ENCODE measurements at regions not wholly inside any gene's neighbourhood (a gene's known extent, or its start where the extent isn't known, plus 50 kb on each side); places are given as distances from the start of the nearest gene placed in this dataset.

DNA sequence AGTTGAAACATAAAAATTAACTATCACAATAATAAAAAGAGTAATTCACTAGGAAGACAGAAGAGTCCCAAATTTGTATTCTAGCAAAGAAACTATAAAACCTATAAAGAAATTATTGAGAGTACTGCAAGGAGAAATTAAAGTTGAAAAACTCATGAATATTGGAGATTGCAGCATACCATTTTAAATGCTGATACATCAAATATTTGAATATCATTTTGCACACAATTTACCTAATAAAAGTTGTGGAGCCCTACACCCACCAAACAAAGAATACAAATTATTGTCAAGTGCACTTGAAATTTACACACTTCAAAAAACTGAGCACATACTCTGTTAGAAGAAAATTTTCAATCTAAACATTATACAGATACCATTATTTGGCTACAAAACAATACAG is 531.6 kb upstream of the SMIM21 start:
- Histone ChIP-seq H3K4me1 (ENCODE audit: control insufficient read depth in 5 of 5, insufficient read depth in 5 of 5, low read length in 5 of 5) (no peaks in the 10 kb centered on the region), H3K27me3 (ENCODE audit: control insufficient read depth in 5 of 5, insufficient read depth in 4 of 5, low read length in 5 of 5) (no peaks in the 10 kb centered on the region), H3K27ac (ENCODE audit: low read depth, low read length) (no peak overlapping the region), H3K36me3 (ENCODE audit: control insufficient read depth in 5 of 5, insufficient read depth in 5 of 5, low read length in 5 of 5) (no peaks in the 10 kb centered on the region), H3K4me3 (ENCODE audit: low read depth in 1 of 5, low read length in 5 of 5) (no peak overlapping the region), H3K9me3 (ENCODE audit: control insufficient read depth in 5 of 5, low read length in 5 of 5) (peaks cover 0 to 10% (median 3%) of the 10 kb centered on the region in 5 donors), H3K9ac (ENCODE audit: low read length in 5 of 5) (no peak overlapping the region)

DNA sequence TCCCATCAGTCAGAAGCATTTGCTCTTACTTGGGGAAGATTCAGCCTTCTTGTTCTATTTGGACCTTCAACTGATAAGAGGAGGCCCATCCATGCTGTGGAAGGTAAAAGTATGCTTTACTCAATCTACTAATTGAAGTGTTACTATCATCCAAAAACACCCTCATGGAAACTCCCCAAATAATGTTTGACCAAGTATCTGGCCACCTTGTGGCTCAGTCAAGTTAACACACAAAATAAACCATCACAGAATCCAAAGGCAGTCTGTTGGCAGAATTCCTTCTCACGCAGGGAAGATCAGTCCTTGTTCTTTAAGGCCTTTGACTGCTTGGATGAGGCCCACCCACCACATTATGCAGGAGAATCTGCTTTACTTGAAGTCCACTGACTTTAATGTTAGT is 531.2 kb upstream of the SMIM21 start:
- Histone ChIP-seq H3K27me3 (ENCODE audit: control insufficient read depth in 5 of 5, insufficient read depth in 4 of 5, low read length in 5 of 5) (no peaks in the 10 kb centered on the region), H3K4me1 (ENCODE audit: control insufficient read depth in 5 of 5, insufficient read depth in 5 of 5, low read length in 5 of 5) (no peaks in the 10 kb centered on the region), H3K36me3 (ENCODE audit: control insufficient read depth in 5 of 5, insufficient read depth in 5 of 5, low read length in 5 of 5) (no peaks in the 10 kb centered on the region), H3K9me3 (ENCODE audit: control insufficient read depth in 5 of 5, low read length in 5 of 5) (peaks cover 0 to 10% (median 3%) of the 10 kb centered on the region in 5 donors), H3K4me3 (ENCODE audit: low read depth in 1 of 5, low read length in 5 of 5) (no peak overlapping the region), H3K27ac (ENCODE audit: low read depth, low read length) (no peak overlapping the region), H3K9ac (ENCODE audit: low read length in 5 of 5) (no peak overlapping the region)

DNA sequence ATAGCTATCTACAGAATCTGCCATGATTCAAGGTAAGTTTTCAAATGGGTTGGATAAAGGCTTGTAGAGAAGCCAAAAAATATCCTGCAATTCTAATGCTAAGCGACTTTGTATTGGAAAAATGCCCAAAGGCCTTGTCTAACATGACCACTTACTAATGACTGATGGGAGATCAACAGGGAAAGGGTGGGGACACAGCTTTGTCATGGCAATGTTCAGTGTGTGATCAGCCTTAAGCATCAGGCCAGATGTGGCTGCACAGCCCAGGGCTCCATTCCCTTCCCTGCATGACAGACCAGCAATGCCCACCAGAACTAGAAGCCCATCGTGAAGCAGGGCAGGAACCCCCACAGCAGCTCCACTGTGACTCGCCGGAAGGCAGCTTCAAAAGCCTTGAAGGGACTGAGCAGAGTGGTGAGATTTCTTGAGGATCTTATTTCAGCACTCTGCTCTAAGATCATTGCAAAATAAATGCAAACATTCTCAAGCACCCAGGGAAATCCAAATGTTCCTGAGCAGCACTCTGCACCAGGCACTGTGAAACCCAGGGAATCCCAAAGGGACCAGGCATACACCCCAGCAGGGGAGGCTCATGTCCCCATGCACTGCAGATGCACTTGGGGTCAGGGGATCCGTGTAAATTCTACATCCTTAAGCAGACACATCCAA is 517.9 kb upstream of the SMIM21 start:
- no peak overlapping the region for H3K4me3 ChIP-seq (ENCODE audit: low read depth in 1 of 5, low read length in 5 of 5)
- H3K9me3 ChIP-seq (ENCODE audit: control insufficient read depth in 5 of 5, low read length in 5 of 5), result peaks cover 0 to 16% (median 10%) of the 10 kb centered on the region in 5 donors
- H3K27me3 ChIP-seq (ENCODE audit: control insufficient read depth in 5 of 5, insufficient read depth in 4 of 5, low read length in 5 of 5), result no peaks in the 10 kb centered on the region
- no peak overlapping the region for H3K27ac ChIP-seq (ENCODE audit: low read depth, low read length)
- H3K4me1 ChIP-seq (ENCODE audit: control insufficient read depth in 5 of 5, insufficient read depth in 5 of 5, low read length in 5 of 5), result no peaks in the 10 kb centered on the region
- no peak overlapping the region for H3K9ac ChIP-seq (ENCODE audit: low read length in 5 of 5)
- no peaks in the 10 kb centered on the region for H3K36me3 ChIP-seq (ENCODE audit: control insufficient read depth in 5 of 5, insufficient read depth in 5 of 5, low read length in 5 of 5)

- no peaks in the 10 kb centered on the region for H3K36me3 ChIP-seq (ENCODE audit: control insufficient read depth in 5 of 5, insufficient read depth in 5 of 5, low read length in 5 of 5)
- no peak overlapping the region for H3K9ac ChIP-seq (ENCODE audit: low read length in 5 of 5)
- peaks cover 0 to 3% (median 0%) of the 10 kb centered on the region in 5 donors for H3K9me3 ChIP-seq (ENCODE audit: control insufficient read depth in 5 of 5, low read length in 5 of 5)
- no peaks in the 10 kb centered on the region for H3K4me1 ChIP-seq (ENCODE audit: control insufficient read depth in 5 of 5, insufficient read depth in 5 of 5, low read length in 5 of 5)
- no peaks in the 10 kb centered on the region for H3K27me3 ChIP-seq (ENCODE audit: control insufficient read depth in 5 of 5, insufficient read depth in 4 of 5, low read length in 5 of 5)
- H3K27ac ChIP-seq (ENCODE audit: low read depth, low read length), result no peak overlapping the region
- H3K4me3 ChIP-seq (ENCODE audit: low read depth in 1 of 5, low read length in 5 of 5), result no peak overlapping the region
Measured at GRCh38 chr18:75937306-75937705, 509.8 kb upstream of the SMIM21 start.

GRCh38 chr18:75936862-75937261 is 509.4 kb upstream of the SMIM21 start:
- Histone ChIP-seq H3K27ac (ENCODE audit: low read depth, low read length) (no peak overlapping the region), H3K4me1 (ENCODE audit: control insufficient read depth in 5 of 5, insufficient read depth in 5 of 5, low read length in 5 of 5) (no peaks in the 10 kb centered on the region)

DNA sequence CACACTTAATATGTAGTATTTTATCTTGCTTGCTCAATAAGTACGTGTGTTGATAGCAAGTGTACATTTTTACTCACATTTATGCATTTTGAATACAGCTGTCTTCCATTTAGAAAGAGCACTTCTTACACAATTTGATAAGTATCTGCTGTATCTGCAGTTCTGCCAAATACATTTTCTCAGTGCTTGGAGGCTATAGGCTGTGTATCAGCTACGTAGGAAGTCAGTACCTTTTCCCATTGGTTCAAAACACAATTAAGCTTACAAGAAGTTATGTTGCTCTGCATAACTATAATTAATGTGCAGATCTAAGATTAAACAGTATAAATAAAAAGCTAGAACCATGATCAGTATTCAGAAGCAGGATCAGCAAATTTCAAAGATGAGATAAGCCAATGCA is 503.6 kb upstream of the SMIM21 start:
- Histone ChIP-seq H3K9ac (ENCODE audit: low read length in 5 of 5) (no peak overlapping the region), H3K36me3 (ENCODE audit: control insufficient read depth in 5 of 5, insufficient read depth in 5 of 5, low read length in 5 of 5) (no peaks in the 10 kb centered on the region), H3K27ac (ENCODE audit: low read depth, low read length) (no peak overlapping the region), H3K9me3 (ENCODE audit: control insufficient read depth in 5 of 5, low read length in 5 of 5) (no peaks in the 10 kb centered on the region), H3K4me1 (ENCODE audit: control insufficient read depth in 5 of 5, insufficient read depth in 5 of 5, low read length in 5 of 5) (no peaks in the 10 kb centered on the region), H3K27me3 (ENCODE audit: control insufficient read depth in 5 of 5, insufficient read depth in 4 of 5, low read length in 5 of 5) (no peaks in the 10 kb centered on the region), H3K4me3 (ENCODE audit: low read depth in 1 of 5, low read length in 5 of 5) (no peak overlapping the region)

More at GRCh38 chr18:75936862-75937261, 509.4 kb upstream of the SMIM21 start:
- H3K36me3 ChIP-seq (ENCODE audit: control insufficient read depth in 5 of 5, insufficient read depth in 5 of 5, low read length in 5 of 5), result no peaks in the 10 kb centered on the region
- H3K9ac ChIP-seq (ENCODE audit: low read length in 5 of 5), result no peak overlapping the region
- H3K27me3 ChIP-seq (ENCODE audit: control insufficient read depth in 5 of 5, insufficient read depth in 4 of 5, low read length in 5 of 5), result no peaks in the 10 kb centered on the region
- H3K9me3 ChIP-seq (ENCODE audit: control insufficient read depth in 5 of 5, low read length in 5 of 5), result peaks cover 0 to 3% (median 0%) of the 10 kb centered on the region in 5 donors
- no peak overlapping the region for H3K4me3 ChIP-seq (ENCODE audit: low read depth in 1 of 5, low read length in 5 of 5)

DNA sequence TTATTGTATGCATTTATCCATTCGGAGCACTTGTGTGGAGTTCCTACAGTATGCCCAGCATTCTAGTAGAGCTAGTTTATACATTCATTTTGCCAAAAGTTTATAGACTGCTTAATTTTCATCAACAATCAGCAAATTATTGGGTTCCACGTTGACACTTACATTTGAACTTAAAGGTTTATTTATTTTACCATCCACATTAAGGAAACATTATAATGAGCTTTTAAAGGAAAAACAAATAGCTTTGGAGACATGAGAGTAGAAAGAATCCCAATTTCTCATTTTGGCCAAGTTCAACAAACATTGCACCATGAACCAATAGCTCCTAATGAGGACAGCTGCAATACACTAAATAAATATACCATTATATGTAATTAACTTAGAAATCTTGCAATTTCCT is 501.2 kb upstream of the SMIM21 start:
- Histone ChIP-seq H3K4me1 (ENCODE audit: control insufficient read depth in 5 of 5, insufficient read depth in 5 of 5, low read length in 5 of 5) (no peaks in the 10 kb centered on the region), H3K9ac (ENCODE audit: low read length in 5 of 5) (no peak overlapping the region), H3K27ac (ENCODE audit: low read depth, low read length) (no peak overlapping the region), H3K27me3 (ENCODE audit: control insufficient read depth in 5 of 5, insufficient read depth in 4 of 5, low read length in 5 of 5) (no peaks in the 10 kb centered on the region), H3K36me3 (ENCODE audit: control insufficient read depth in 5 of 5, insufficient read depth in 5 of 5, low read length in 5 of 5) (no peaks in the 10 kb centered on the region), H3K4me3 (ENCODE audit: low read depth in 1 of 5, low read length in 5 of 5) (no peak overlapping the region), H3K9me3 (ENCODE audit: control insufficient read depth in 5 of 5, low read length in 5 of 5) (no peaks in the 10 kb centered on the region)

DNA sequence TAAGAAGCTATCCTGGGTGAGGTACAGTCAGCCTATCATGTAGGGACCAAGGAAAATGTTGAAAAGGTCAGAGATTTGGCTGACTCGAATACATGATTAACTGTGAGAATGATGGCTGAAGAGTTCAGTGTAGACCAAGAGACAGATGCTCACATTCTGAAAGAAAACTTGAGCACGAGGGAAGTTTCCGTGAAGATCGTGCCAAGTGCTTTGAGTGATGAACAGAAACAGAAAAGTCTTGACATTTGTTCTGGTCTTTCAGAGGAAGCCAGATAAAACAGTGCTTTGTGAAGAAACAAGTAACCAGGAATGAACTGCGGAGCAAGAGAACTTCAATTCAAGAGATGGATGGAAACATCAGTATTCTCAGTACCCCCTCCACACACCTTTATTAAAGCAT is 500.3 kb upstream of the SMIM21 start:
- no peak overlapping the region for H3K9ac ChIP-seq (ENCODE audit: low read length in 5 of 5)
- no peaks in the 10 kb centered on the region for H3K27me3 ChIP-seq (ENCODE audit: control insufficient read depth in 5 of 5, insufficient read depth in 4 of 5, low read length in 5 of 5)
- H3K9me3 ChIP-seq (ENCODE audit: control insufficient read depth in 5 of 5, low read length in 5 of 5), result no peaks in the 10 kb centered on the region
- no peaks in the 10 kb centered on the region for H3K36me3 ChIP-seq (ENCODE audit: control insufficient read depth in 5 of 5, insufficient read depth in 5 of 5, low read length in 5 of 5)
- H3K4me1 ChIP-seq (ENCODE audit: control insufficient read depth in 5 of 5, insufficient read depth in 5 of 5, low read length in 5 of 5), result peaks cover 0 to 5% (median 0%) of the 10 kb centered on the region in 5 donors
- no peak overlapping the region for H3K4me3 ChIP-seq (ENCODE audit: low read depth in 1 of 5, low read length in 5 of 5)
- H3K27ac ChIP-seq (ENCODE audit: low read depth, low read length), result no peak overlapping the region

DNA sequence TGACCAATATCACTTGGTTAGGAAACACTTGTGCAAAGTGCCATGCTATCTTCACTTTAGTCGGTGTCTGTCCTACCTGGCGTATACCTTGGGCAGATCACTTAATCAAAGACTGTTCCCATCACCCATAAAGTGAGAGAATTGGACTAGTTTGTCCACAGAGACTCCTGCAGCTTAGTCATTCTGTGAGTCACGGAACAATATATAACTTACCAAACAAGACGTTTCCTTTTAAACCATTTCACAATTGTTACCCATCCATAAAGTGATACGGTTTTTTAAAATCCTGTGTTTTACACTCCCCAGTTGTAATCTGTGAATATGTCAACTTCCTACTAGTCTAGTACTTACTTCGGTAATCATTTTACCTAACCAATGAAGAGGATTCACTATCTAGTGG is 499.3 kb upstream of the SMIM21 start:
- H3K9me3 ChIP-seq (ENCODE audit: control insufficient read depth in 5 of 5, low read length in 5 of 5), result no peaks in the 10 kb centered on the region
- H3K36me3 ChIP-seq (ENCODE audit: control insufficient read depth in 5 of 5, insufficient read depth in 5 of 5, low read length in 5 of 5), result no peaks in the 10 kb centered on the region
- H3K27me3 ChIP-seq (ENCODE audit: control insufficient read depth in 5 of 5, insufficient read depth in 4 of 5, low read length in 5 of 5), result no peaks in the 10 kb centered on the region
- H3K4me3 ChIP-seq (ENCODE audit: low read depth in 1 of 5, low read length in 5 of 5), result no peak overlapping the region
- peaks cover 0 to 5% (median 1%) of the 10 kb centered on the region in 5 donors for H3K4me1 ChIP-seq (ENCODE audit: control insufficient read depth in 5 of 5, insufficient read depth in 5 of 5, low read length in 5 of 5)
- H3K27ac ChIP-seq (ENCODE audit: low read depth, low read length), result no peak overlapping the region
- H3K9ac ChIP-seq (ENCODE audit: low read length in 5 of 5), result no peak overlapping the region

DNA sequence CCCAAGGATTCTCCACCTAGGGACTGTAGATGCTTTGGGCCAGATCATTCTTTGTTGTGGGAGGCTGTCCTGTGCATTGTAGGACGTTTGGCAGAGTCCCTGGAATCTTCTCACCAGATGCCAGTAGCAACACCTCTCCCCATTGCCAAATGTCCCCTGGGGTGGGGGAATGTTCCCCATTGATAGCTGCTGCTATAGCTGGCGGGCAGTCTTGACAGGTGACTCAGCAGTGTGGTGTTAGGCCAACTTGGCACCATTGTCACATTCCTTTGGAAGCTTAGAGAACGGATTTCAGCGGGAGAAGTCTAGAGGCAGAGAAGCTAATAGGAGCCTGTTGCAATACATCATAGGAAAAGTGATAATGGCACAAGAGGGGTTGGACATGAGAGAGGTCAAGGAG is 495.7 kb upstream of the SMIM21 start:
- H3K4me1 ChIP-seq (ENCODE audit: control insufficient read depth in 5 of 5, insufficient read depth in 5 of 5, low read length in 5 of 5), result peaks cover 0 to 5% (median 3%) of the 10 kb centered on the region in 5 donors
- no peak overlapping the region for H3K9ac ChIP-seq (ENCODE audit: low read length in 5 of 5)
- H3K36me3 ChIP-seq (ENCODE audit: control insufficient read depth in 5 of 5, insufficient read depth in 5 of 5, low read length in 5 of 5), result no peaks in the 10 kb centered on the region
- peaks cover 0 to under 1% (median 0%) of the 10 kb centered on the region in 5 donors for H3K27me3 ChIP-seq (ENCODE audit: control insufficient read depth in 5 of 5, insufficient read depth in 4 of 5, low read length in 5 of 5)
- H3K4me3 ChIP-seq (ENCODE audit: low read depth in 1 of 5, low read length in 5 of 5), result no peak overlapping the region
- no peak overlapping the region for H3K27ac ChIP-seq (ENCODE audit: low read depth, low read length)
- no peaks in the 10 kb centered on the region for H3K9me3 ChIP-seq (ENCODE audit: control insufficient read depth in 5 of 5, low read length in 5 of 5)
